Cardiac muscle cell (in vitro differentiated cells and primary cell): ENCODE measurements at regions not wholly inside any gene's neighbourhood (a gene's known extent, or its start where the extent isn't known, plus 50 kb on each side); places are given as distances from the start of the nearest gene placed in this dataset.

ENCODE experiments used
- DNase-seq, 2 donors: peaks; one replicate each; pipeline versions ENCODE4 v3.0.0 to v3.0.0-alpha.2; 2010 to 2017; ENCODE audit warnings: low read depth in 1 of 2, low spot score in 1 of 2
- H3K27ac ChIP-seq: fragments of 200-600 bp; sonication (generic); 2 replicates; pipeline ENCODE4 v1.5.1; 2016
- H3K27me3 ChIP-seq: fragments of 200-600 bp; sonication (generic); 2 replicates; pipeline ENCODE4 v1.6.0; 2016; ENCODE audit warnings: control low read depth
- H3K36me3 ChIP-seq: fragments of 200-600 bp; sonication (generic); 2 replicates; pipeline ENCODE4 v1.5.1; 2016; ENCODE audit warnings: control low read depth
- H3K4me1 ChIP-seq: fragments of 200-600 bp; sonication (generic); 2 replicates; pipeline ENCODE4 v1.8.1; 2017; ENCODE audit warnings: low read depth, mild to moderate bottlenecking, mixed run types
- H3K4me3 ChIP-seq: fragments of 200-600 bp; sonication (generic); 2 replicates; pipeline ENCODE4 v1.5.1; 2016; ENCODE audit warnings: mild to moderate bottlenecking
- H3K9me3 ChIP-seq: fragments of 200-600 bp; sonication (generic); 2 replicates; pipeline ENCODE4 v1.5.1; 2017; ENCODE audit warnings: low read depth, mild to moderate bottlenecking, control low read depth
- TF ChIP-seq, protein P1 (sequence below): IDR thresholded peaks from 2 replicates; pipeline ENCODE4 v1.5.1; 2012; ENCODE audit warnings: low read depth, mild to moderate bottlenecking, low read length

- Histone ChIP-seq H3K27me3 (peaks cover 5% of the 10 kb centered on the region), H3K9me3 (no peaks in the 10 kb centered on the region), H3K27ac (no peak overlapping the region), H3K4me3 (no peak overlapping the region), H3K36me3 (no peaks in the 10 kb centered on the region), H3K4me1 (no peaks in the 10 kb centered on the region)
- DNase-seq = no peak
- TF ChIP-seq, protein P1, sequence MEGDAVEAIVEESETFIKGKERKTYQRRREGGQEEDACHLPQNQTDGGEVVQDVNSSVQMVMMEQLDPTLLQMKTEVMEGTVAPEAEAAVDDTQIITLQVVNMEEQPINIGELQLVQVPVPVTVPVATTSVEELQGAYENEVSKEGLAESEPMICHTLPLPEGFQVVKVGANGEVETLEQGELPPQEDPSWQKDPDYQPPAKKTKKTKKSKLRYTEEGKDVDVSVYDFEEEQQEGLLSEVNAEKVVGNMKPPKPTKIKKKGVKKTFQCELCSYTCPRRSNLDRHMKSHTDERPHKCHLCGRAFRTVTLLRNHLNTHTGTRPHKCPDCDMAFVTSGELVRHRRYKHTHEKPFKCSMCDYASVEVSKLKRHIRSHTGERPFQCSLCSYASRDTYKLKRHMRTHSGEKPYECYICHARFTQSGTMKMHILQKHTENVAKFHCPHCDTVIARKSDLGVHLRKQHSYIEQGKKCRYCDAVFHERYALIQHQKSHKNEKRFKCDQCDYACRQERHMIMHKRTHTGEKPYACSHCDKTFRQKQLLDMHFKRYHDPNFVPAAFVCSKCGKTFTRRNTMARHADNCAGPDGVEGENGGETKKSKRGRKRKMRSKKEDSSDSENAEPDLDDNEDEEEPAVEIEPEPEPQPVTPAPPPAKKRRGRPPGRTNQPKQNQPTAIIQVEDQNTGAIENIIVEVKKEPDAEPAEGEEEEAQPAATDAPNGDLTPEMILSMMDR = no peak
Measured at GRCh38 chr18:59777636-59778035, 80.4 kb upstream of the CCBE1 start.

- H3K27me3 ChIP-seq = peaks cover 12% of the 10 kb centered on the region
- no peaks in the 10 kb centered on the region for H3K9me3 ChIP-seq
- peak in 1 of 2 donors; percentile 74 for DNase-seq
- no peak overlapping the region for H3K4me3 ChIP-seq
- no peaks in the 10 kb centered on the region for H3K4me1 ChIP-seq
- H3K27ac ChIP-seq = no peak overlapping the region
- TF ChIP-seq, protein P1 = no peak
- H3K36me3 ChIP-seq = no peaks in the 10 kb centered on the region
Measured at GRCh38 chr18:59769129-59769865, 72.1 kb upstream of the CCBE1 start.

- Histone ChIP-seq H3K4me1 (no peaks in the 10 kb centered on the region), H3K27ac (no peak overlapping the region), H3K4me3 (no peak overlapping the region), H3K36me3 (no peaks in the 10 kb centered on the region), H3K9me3 (no peaks in the 10 kb centered on the region), H3K27me3 (peaks cover 19% of the 10 kb centered on the region)
- no peak for DNase-seq
- TF ChIP-seq, protein P1 = no peak
Measured at GRCh38 chr18:59768409-59768808, 71.2 kb upstream of the CCBE1 start.

- no peak overlapping the region for H3K27ac ChIP-seq
- TF ChIP-seq, protein P1 = no peak
- H3K4me3 ChIP-seq = no peak overlapping the region
- H3K27me3 ChIP-seq = peaks cover 20% of the 10 kb centered on the region
- DNase-seq = peak in 1 of 2 donors; percentile 52
- H3K9me3 ChIP-seq = no peaks in the 10 kb centered on the region
- no peaks in the 10 kb centered on the region for H3K36me3 ChIP-seq
- H3K4me1 ChIP-seq = no peaks in the 10 kb centered on the region
Measured at GRCh38 chr18:59767732-59768131, 70.5 kb upstream of the CCBE1 start.

- Histone ChIP-seq H3K27me3 (peaks cover 16% of the 10 kb centered on the region), H3K9me3 (no peaks in the 10 kb centered on the region), H3K27ac (no peak overlapping the region), H3K4me3 (no peak overlapping the region), H3K36me3 (no peaks in the 10 kb centered on the region), H3K4me1 (no peaks in the 10 kb centered on the region)
- TF ChIP-seq, protein P1 = no peak
- DNase-seq = no peak
Measured at GRCh38 chr18:59765343-59765742, 68.1 kb upstream of the CCBE1 start.
